ENCODE measurements at regions not wholly inside any gene's neighbourhood (a gene's known extent, or its start where the extent isn't known, plus 50 kb on each side); places are given as distances from the start of the nearest gene placed in this dataset.
"Not testable (repeated sequence)": the region's sequence is repeated elsewhere in the genome, so short reads cannot be mapped to it uniquely, and the experiment has no call there.

DNA sequence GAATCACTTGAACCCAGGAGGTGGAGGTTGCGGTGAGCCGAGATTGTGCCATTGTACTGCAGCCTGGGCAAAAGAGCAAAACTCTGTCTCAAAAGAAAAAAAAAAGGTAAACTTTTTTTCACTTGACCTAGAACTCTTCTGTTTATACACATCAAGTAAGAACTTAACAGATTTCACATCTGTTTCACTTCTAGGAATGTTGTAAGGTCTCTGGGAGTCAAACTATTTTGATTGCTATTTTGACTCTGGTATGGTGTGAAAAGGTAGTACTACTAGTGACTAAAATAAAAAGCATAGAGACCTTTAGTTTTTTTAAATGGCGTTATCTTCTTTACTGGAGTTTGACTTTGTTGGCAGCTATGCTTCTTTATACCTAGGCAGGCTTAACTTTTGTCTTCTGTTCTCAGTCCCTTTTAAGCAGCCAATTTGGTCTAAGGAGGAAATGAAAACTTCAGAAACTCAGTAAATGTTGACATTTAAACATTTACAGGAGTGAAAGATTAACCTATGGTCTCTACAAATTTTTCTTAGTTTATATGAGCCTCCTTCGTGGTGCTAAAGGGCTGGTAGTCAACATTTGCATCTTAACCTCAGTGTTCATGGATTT is 84.7 kb downstream of the METTL2B start:
- in situ Hi-C loops (cut with HindIII; ENCODE audit: low pct_unique_long_range_greater_than_20kb, low sequenced_read_pairs): not testable (repeated sequence)

DNA sequence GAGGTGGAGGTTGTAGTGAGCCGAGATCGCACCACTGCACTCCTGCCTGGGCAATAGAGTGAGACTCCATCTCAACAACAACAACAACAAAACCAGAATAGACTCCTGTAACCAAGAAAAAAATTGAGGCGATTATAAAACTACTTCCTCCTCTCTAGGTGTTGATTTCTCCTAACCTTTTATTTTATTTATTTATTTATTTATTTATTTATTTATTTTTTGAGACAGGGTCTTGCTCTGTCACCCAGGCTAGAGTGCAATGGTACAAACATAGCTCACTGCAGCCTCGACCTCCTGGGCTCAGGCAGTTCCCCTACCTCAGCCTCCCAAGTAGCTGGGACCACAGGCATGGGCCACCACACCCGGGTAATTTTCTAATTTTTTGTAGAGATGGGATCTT is 86.2 kb downstream of the METTL2B start:
- DNase-seq (ENCODE audit: low read depth in 1 of 2, low spot score in 1 of 2); in situ Hi-C loops (cut with HindIII; ENCODE audit: low pct_unique_long_range_greater_than_20kb, low sequenced_read_pairs): not testable (repeated sequence)

More for the DNA sequence above, 84.7 kb downstream of the METTL2B start:
- DNase-seq (ENCODE audit: low read depth in 1 of 2, low spot score in 1 of 2): not testable (repeated sequence)

DNA sequence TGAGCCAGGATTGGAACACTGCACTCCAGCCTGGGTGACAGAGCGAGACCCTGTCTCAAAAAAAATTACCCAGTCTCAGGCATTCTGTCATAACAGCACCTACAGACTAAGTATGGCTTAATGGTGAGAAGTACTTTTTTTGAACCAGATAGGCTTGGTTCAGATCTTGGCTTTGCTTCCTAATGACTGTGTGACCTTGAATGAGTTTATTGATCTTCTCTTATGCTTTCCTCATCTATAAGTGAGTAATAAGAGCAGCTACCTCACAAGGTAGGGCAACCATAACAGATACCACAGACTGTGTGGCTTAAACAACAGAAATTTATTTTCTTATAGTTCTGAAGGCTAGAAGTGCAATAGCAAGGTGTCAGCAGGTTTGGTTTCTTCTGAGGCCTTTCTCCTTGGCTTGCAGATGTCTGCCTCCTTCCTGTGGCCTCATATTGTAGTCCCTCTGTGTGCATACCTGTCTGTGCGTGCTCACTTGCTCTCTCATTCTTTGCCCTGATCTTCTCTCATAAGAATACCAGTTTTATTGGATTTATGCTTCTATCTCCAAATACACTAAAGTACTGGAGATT is 87.7 kb downstream of the METTL2B start:
- in situ Hi-C loops (cut with HindIII; ENCODE audit: low pct_unique_long_range_greater_than_20kb, low sequenced_read_pairs); DNase-seq (ENCODE audit: low read depth in 1 of 2, low spot score in 1 of 2): not testable (repeated sequence)

DNA sequence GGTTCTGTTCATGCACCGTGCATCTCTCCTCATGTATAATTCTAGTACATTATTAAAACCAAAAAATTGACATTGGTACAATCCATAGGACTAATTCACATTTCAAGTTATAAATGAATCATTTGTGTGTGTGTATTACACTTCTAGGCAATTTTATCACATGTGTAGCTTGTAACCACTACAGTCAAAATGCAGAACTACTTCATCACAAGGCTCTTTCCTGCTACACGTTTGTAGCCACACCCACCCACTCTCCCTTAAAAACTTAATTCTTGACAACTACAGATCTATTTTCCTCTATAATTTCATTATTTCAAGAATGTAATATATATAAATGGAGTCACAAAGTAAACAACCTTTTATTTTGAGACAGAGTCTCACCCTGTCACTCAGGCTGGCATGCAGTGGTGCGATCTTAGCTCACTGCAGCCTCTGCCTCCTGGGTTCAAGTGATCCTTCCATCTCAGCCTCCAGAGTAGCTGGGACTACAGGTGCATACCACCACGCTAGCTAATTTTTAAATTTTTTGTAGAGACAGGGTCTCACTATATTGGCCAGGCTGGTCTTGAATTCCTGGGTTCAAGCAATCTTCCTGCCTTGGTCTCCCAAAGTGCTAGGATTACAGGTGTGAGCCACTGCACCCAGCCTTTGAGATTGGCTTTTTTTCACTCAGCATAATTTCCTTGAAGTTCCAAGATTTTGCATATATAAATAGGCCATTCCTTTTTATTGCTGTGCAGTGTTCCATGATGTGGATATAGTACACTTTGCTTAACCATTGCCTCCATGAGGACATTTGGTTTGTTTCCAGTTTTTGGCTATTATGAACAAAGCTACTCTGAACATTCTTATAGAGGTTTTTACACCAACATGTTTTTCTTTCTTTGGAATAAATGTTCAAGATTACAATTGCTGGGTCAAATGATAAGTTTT is 88.7 kb downstream of the METTL2B start:
- in situ Hi-C loops (cut with HindIII; ENCODE audit: low pct_unique_long_range_greater_than_20kb, low sequenced_read_pairs); DNase-seq (ENCODE audit: low read depth in 1 of 2, low spot score in 1 of 2): not testable (repeated sequence)

DNA sequence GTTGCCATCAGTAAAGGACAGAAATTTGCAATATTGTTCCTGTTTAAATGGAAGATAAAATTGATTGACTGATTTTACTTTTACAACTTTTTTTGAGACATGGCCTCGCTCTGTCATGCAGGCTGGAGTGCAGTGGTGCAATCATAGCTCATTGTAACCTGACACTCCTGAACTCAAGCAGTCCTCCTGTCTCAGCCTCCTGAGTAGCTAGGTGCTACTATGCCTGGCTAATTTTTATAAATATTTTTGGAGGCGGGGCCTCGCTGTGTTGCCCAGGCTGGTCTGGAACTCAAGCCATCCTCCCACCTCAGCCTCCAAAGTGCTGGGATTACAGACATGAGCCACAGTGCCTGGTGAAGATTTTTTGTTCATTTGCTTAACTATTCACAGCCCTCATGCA is 96.8 kb upstream of the GARIN1A start:
- DNase-seq (ENCODE audit: low read depth in 1 of 2, low spot score in 1 of 2); in situ Hi-C loops (cut with HindIII; ENCODE audit: low pct_unique_long_range_greater_than_20kb, low sequenced_read_pairs): not testable (repeated sequence)

DNA sequence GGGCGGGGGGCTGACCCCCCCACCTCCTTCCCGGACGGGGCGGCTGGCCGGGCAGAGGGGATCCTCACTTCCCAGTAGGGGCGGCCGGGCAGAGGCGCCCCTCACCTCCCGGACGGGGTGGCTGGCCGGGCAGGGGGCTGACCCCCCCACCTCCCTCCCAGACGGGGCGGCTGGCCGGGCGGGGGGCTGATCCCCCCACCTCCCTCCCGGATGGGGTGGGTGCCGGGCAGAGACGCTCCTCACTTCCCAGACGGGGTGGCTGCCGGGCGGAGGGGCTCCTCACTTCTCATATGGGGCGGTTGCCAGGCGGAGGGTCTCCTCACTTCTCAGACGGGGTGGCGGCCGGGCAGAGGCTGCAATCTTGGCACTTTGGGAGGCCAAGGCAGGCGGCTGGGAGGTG is 95.1 kb upstream of the GARIN1A start:
- DNase-seq (ENCODE audit: low read depth in 1 of 2, low spot score in 1 of 2); in situ Hi-C loops (cut with HindIII; ENCODE audit: low pct_unique_long_range_greater_than_20kb, low sequenced_read_pairs): not testable (repeated sequence)

DNA sequence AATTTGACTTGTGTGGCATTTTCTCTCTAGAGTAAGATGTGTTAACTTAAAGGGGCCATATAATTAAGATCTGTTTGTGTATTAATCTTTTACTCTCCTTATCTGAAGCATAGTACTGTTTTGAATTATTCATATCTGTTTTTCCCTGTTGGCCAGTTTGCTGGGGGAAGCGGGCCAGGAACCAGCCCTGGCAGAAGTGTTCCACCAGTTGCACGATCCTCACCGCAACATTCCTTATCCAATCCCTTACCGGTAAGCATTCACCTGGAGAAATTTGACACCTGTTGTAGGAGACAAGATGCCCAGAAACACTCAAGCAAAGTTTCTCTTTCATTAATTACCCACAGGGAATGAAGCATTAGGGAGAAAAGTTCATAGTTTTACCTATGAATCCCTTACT is 92.2 kb upstream of the GARIN1A start:
- DNase-seq (ENCODE audit: low read depth in 1 of 2, low spot score in 1 of 2); in situ Hi-C loops (cut with HindIII; ENCODE audit: low pct_unique_long_range_greater_than_20kb, low sequenced_read_pairs): not testable (repeated sequence)

DNA sequence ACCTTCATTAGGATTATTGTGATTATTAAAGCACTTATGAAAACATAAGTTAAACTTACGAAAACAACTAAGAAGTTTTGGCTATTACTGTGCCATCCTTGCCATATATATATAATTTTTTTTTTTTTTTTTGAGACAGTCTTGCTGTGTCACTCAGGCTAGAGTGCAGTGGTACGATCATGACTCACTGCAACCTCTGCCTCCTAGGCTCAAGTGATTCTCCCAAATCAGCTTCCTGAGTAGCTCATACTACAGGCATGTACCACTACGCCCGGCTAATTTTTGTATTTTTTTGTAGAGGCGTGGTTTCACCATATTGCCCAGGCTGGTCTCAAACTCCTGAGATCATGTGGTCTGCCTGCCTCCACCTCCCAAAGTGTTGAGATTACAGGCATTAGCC is 91.0 kb upstream of the GARIN1A start:
- DNase-seq (ENCODE audit: low read depth in 1 of 2, low spot score in 1 of 2); in situ Hi-C loops (cut with HindIII; ENCODE audit: low pct_unique_long_range_greater_than_20kb, low sequenced_read_pairs): not testable (repeated sequence)

DNA sequence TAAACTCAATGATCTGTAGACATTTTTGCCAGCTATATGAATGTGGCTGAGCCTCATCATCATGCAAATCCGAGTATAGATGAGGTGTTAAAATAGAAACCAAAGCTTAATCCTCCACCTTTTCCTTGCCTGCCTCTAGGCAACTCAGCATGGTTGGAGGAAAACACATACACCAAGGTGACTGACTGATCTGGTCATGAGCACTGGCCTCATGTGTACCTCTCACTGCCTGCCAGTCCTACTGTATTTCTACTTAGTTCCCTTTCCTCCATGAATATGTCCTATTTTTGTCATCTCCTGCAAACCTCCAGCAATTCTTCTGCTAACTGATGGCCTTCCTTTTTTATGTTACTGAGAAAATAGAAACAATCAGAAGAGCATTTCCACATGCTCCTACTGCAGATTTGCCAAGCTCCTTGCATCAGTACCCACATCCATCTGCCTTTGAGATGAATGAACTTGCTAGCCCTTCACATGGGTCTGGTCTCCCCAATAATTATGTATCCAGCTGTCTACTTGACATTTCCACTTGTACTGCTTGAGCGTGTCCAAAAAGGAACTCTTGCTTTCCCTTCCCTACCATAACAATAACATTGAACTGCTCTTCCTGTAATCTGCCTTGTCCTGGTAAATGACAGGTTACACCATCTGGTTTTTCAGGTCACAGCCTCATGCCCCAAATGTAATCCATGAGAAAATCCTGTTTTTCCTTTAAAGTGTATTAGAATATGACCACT is 90.1 kb upstream of the GARIN1A start:
- in situ Hi-C loops (cut with HindIII; ENCODE audit: low pct_unique_long_range_greater_than_20kb, low sequenced_read_pairs); DNase-seq (ENCODE audit: low read depth in 1 of 2, low spot score in 1 of 2): not testable (repeated sequence)

DNA sequence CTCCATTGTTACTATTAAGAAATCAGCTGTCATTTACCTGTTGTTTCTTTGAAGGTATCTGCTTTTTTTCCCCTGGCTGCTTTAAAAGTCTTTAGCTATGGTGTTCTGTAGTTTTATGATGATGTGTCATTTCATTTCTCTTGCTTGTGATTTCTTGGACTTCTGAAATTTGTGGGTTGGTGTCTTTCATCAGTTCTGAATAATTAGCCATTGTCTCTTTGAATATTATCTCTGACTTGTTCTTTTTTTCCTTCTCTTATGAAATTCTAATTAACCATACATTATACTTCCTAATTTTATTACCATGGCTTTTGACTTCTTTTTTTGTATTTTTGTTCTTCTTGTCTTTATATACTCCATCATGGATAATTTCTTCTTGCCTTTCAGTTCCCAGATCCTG is 85.4 kb upstream of the GARIN1A start:
- in situ Hi-C loops (cut with HindIII; ENCODE audit: low pct_unique_long_range_greater_than_20kb, low sequenced_read_pairs); DNase-seq (ENCODE audit: low read depth in 1 of 2, low spot score in 1 of 2): not testable (repeated sequence)

DNA sequence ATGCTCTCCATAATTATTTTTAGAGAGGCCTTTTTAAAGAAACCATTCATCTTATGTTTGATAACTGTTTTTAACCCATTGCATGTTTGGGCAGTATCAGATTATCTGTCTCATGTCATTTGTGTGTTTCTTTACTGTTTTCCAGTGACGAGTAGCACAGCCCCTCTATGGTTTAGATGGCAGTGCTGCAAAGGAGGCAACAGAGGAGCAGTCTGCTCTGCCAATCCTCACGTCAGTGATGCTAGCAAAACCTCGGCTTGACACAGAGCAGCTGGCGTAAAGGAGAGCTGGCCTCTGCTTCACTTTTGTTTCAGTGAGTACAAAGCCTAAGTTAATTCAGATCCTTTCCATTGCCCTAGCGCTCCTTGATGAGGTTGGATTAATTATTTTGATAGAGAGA is 80.4 kb upstream of the GARIN1A start:
- TF ChIP-seq JUND (IDR thresholded peaks at IDR 0.05; ENCODE audit: low read depth): no peak
- in situ Hi-C loops (cut with HindIII; ENCODE audit: low pct_unique_long_range_greater_than_20kb, low sequenced_read_pairs): no loop called here
- DNase-seq (ENCODE audit: low read depth in 1 of 2, low spot score in 1 of 2): no peak

DNA sequence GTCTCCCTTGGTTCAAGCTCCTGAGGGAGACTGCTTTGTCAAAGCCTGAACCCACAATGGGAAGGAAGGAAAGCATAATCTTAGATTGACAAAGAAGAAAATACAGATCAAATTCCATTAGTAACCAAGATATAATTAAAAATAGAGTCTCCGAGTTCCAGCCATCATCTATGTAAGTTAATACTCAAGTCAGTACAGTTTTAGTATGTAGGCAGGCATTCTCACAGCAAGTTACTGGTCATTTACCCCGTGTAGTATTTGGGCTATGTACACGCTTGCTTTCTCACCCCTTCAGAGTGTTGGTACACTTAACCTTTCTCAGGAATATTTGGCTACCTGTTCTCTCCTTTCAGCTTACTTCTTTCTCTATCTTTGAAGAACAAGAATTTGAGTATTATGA is 79.9 kb upstream of the GARIN1A start:
- in situ Hi-C loops (cut with HindIII; ENCODE audit: low pct_unique_long_range_greater_than_20kb, low sequenced_read_pairs); DNase-seq (ENCODE audit: low read depth in 1 of 2, low spot score in 1 of 2): not testable (repeated sequence)

DNA sequence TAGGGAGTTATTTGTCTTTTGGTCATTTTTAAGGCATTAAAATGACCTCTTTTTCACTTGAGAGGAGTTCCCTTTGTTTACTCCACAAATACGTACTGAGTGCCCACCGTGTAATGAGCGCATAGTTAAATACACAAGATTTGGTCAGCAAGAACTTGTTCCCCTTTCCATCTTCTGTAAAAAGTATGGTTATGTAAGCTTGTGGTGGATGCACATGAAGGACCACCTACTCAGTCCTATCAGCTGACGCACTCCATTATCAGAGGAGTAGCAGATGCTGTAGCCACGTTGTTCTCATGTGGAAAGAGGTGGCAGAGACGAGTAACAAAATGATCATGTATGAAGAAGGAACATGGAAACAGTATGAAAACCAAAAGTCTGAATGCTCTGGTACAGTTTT is 78.0 kb upstream of the GARIN1A start:
- DNase-seq (ENCODE audit: low read depth in 1 of 2, low spot score in 1 of 2); in situ Hi-C loops (cut with HindIII; ENCODE audit: low pct_unique_long_range_greater_than_20kb, low sequenced_read_pairs): not testable (repeated sequence)

DNA sequence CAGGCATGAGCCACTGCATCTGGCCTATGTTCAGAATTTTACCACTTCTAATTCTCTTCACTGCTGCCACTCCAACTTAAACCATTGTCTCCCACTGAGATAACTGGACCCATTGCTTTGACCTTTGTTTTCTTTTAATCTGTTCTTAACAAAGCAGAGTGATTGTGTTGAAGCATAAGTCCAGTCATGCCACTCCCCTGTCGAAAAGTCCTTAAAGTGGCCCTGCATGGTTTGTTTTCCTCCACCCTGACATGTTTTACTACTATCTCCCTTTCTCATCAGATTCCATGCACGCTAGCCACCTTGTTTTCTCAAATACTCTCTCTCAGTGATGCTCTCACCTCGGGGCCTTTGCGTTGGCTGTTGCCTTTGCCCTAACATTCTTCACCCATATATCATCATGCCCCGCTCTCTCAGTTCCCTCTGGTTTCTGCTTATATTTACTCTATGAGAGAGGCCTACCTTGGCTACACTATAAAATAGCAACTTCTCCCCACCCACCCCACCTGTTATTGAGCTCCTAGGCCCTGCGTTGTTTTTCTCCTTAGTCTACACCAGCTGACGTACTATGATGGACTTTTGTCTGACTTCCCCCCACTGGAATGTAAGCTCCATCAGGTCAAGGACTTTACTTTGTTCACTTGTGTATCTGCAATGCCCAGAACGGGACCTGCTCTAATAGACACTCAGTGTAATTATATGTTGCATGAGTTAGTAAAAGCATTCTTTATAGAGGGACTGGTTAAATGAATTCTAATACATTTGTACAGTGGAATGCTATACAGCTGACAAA is 75.6 kb upstream of the GARIN1A start:
- in situ Hi-C loops (cut with HindIII; ENCODE audit: low pct_unique_long_range_greater_than_20kb, low sequenced_read_pairs): not testable (repeated sequence)
- peak in 1 of 2 experiments; percentile 52 for DNase-seq (ENCODE audit: low read depth in 1 of 2, low spot score in 1 of 2)

DNA sequence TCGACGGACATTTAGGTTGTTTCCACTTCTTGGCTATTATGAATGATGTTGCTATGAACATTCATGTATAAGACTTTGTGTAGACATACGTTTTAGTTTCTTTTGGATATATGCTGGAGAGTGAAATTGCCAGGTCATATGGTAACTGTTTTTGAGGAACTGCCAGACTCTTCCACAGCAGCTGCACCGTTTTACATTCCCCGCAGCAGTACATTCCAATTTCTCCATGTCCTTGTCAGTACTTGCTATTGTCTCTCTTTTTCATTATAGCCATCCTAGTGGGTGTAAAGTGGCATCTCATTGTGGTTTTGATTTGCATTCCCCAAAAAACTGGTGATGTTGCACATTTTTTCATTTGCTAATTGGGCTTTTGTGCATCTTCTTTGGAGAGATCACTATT is 73.1 kb upstream of the GARIN1A start:
- in situ Hi-C loops (cut with HindIII; ENCODE audit: low pct_unique_long_range_greater_than_20kb, low sequenced_read_pairs); DNase-seq (ENCODE audit: low read depth in 1 of 2, low spot score in 1 of 2): not testable (repeated sequence)

DNA sequence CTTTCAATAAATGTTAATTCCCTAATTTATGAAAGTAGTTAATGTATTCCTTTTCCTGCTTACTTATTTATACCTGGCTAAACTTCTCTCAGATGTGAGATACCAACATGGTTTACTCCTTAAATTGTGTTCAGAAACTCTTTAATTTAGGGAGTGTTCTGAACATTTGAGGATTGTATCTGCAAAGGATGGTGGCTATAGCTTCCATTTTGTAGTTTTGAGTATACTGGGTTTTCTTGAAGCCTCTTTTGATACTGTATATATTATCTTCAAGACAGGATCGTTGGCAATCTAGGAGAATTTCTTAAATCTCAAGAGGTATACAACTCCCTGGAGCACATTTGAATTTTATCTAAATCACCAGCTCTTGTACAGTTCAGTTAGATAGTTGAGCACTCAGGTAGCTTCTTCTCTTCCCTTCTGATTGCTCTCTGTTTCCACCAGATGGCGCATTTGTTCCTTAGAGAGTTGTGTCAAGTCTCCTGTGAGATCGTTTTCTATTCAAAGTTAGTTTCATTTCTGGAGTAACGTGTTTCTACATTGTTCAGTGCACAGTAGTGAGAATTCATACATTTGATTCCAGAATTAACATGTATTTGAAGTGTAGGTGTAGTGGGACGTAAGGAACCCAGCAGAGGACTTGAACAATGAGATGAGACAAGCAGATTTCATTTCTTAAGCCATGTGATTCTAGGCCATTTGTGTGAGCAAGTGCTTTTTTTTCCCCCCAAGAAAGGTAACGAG is 63.2 kb upstream of the GARIN1A start:
- DNase-seq (ENCODE audit: low read depth in 1 of 2, low spot score in 1 of 2): peak in 1 of 2 experiments; percentile 49
- in situ Hi-C loops (cut with HindIII; ENCODE audit: low pct_unique_long_range_greater_than_20kb, low sequenced_read_pairs): not testable (repeated sequence)

Measured in T47D (cell line).